ENCODE measurements at regions not wholly inside any gene's neighbourhood (a gene's known extent, or its start where the extent isn't known, plus 50 kb on each side); places are given as distances from the start of the nearest gene placed in this dataset.

GRCh38 chr1:234827656-234828055 lies 217.7 kb upstream of the IRF2BP2 start:
- intact Hi-C loops (cut with micrococcal nuclease; ENCODE audit: unreplicated experiment) = no loop called here
- POLR2A ChIA-PET = interaction anchor here (0.5 to 1.8 kb wide), 2 partner anchors 11 to 334 kb away, joined by 3 to 6 read pairs; no protein-coding TSS in a partner anchor
- Histone ChIP-seq H3K4me1 (ENCODE audit: insufficient read depth, low read length, poor library complexity, severe bottlenecking) (no peaks in the 10 kb centered on the region), H3K9me2 (ENCODE audit: insufficient read depth, low read length) (no peaks in the 10 kb centered on the region), H4K20me1 (ENCODE audit: insufficient read depth, low read length) (no peaks in the 10 kb centered on the region), H3K79me2 (ENCODE audit: insufficient read depth, low read depth, low read length) (no peaks in the 10 kb centered on the region), H3K27ac (ENCODE audit: low read depth, low read length, poor library complexity, severe bottlenecking) (no peak overlapping the region), H3K4me3 (ENCODE audit: low read depth, low read length, poor library complexity, severe bottlenecking) (no peak overlapping the region), H3K4me2 (ENCODE audit: low read length) (no peak overlapping the region), H2AFZ (ENCODE audit: low read length) (no peak overlapping the region), H3K9me3 (ENCODE audit: low read length) (no peaks in the 10 kb centered on the region), H3K36me3 (ENCODE audit: insufficient read depth, low read length) (no peaks in the 10 kb centered on the region)
- DNase-seq (ENCODE audit: low spot score) = no peak
- CTCF ChIA-PET (ENCODE audit: unreplicated experiment) = no interaction called here
- BruUV-seq (replicated peaks) = no TSS peak
- no peak for TF ChIP-seq CTCF (conservative IDR thresholded peaks at IDR 0.05; ENCODE audit: low read length)
- TF ChIP-seq EZH2phosphoT487 (IDR thresholded peaks at IDR 0.05; ENCODE audit: borderline replicate concordance, low read depth, low read length) = no peak

GRCh38 chr1:234827181-234827580 lies 217.2 kb upstream of the IRF2BP2 start:
- intact Hi-C loops (cut with micrococcal nuclease; ENCODE audit: unreplicated experiment) = no loop called here
- no peak for DNase-seq (ENCODE audit: low spot score)
- no peaks in the 10 kb centered on the region for H3K36me3 ChIP-seq (ENCODE audit: insufficient read depth, low read length)
- no peak for TF ChIP-seq CTCF (conservative IDR thresholded peaks at IDR 0.05; ENCODE audit: low read length)
- no peak for TF ChIP-seq EZH2phosphoT487 (IDR thresholded peaks at IDR 0.05; ENCODE audit: borderline replicate concordance, low read depth, low read length)
- H3K27ac ChIP-seq (ENCODE audit: low read depth, low read length, poor library complexity, severe bottlenecking) = no peak overlapping the region
- no peaks in the 10 kb centered on the region for H3K79me2 ChIP-seq (ENCODE audit: insufficient read depth, low read depth, low read length)
- no peaks in the 10 kb centered on the region for H3K9me2 ChIP-seq (ENCODE audit: insufficient read depth, low read length)
- H3K4me3 ChIP-seq (ENCODE audit: low read depth, low read length, poor library complexity, severe bottlenecking) = no peak overlapping the region
- no peaks in the 10 kb centered on the region for H3K9me3 ChIP-seq (ENCODE audit: low read length)
- H3K4me2 ChIP-seq (ENCODE audit: low read length) = no peak overlapping the region
- H3K4me1 ChIP-seq (ENCODE audit: insufficient read depth, low read length, poor library complexity, severe bottlenecking) = no peaks in the 10 kb centered on the region
- ChIA-PET POLR2A (interaction anchor here (0.5 to 1.8 kb wide), 3 partner anchors 11 to 335 kb away, joined by 3 to 6 read pairs (median 4); no protein-coding TSS in a partner anchor), CTCF (ENCODE audit: unreplicated experiment) (no interaction called here)
- H2AFZ ChIP-seq (ENCODE audit: low read length) = no peak overlapping the region
- no TSS peak for BruUV-seq (replicated peaks)
- H4K20me1 ChIP-seq (ENCODE audit: insufficient read depth, low read length) = no peaks in the 10 kb centered on the region

GRCh38 chr1:234826352-234826751 lies 216.4 kb upstream of the IRF2BP2 start:
- no peak for DNase-seq (ENCODE audit: low spot score)
- H3K9me3 ChIP-seq (ENCODE audit: low read length) = no peaks in the 10 kb centered on the region
- POLR2A ChIA-PET = interaction anchor here (1.8 kb wide), 1 partner anchor 12 kb away, joined by 6 read pairs; no protein-coding TSS in a partner anchor
- H3K27ac ChIP-seq (ENCODE audit: low read depth, low read length, poor library complexity, severe bottlenecking) = no peak overlapping the region
- H3K79me2 ChIP-seq (ENCODE audit: insufficient read depth, low read depth, low read length) = no peaks in the 10 kb centered on the region
- no peak overlapping the region for H3K4me2 ChIP-seq (ENCODE audit: low read length)
- BruUV-seq (replicated peaks) = no TSS peak
- no peaks in the 10 kb centered on the region for H4K20me1 ChIP-seq (ENCODE audit: insufficient read depth, low read length)
- H3K4me1 ChIP-seq (ENCODE audit: insufficient read depth, low read length, poor library complexity, severe bottlenecking) = no peaks in the 10 kb centered on the region
- intact Hi-C loops (cut with micrococcal nuclease; ENCODE audit: unreplicated experiment) = no loop called here
- no peaks in the 10 kb centered on the region for H3K36me3 ChIP-seq (ENCODE audit: insufficient read depth, low read length)
- TF ChIP-seq CTCF (conservative IDR thresholded peaks at IDR 0.05; ENCODE audit: low read length) = no peak
- TF ChIP-seq EZH2phosphoT487 (IDR thresholded peaks at IDR 0.05; ENCODE audit: borderline replicate concordance, low read depth, low read length) = no peak
- no peaks in the 10 kb centered on the region for H3K9me2 ChIP-seq (ENCODE audit: insufficient read depth, low read length)
- no peak overlapping the region for H3K4me3 ChIP-seq (ENCODE audit: low read depth, low read length, poor library complexity, severe bottlenecking)
- H2AFZ ChIP-seq (ENCODE audit: low read length) = no peak overlapping the region
- CTCF ChIA-PET (ENCODE audit: unreplicated experiment) = no interaction called here

Measured in OCI-LY7 (cell line).